Adipose tissue (tissue), 3 donors: ENCODE measurements at regions not wholly inside any gene's neighbourhood (a gene's known extent, or its start where the extent isn't known, plus 50 kb on each side); places are given as distances from the start of the nearest gene placed in this dataset.
"Not testable (repeated sequence)": the region's sequence is repeated elsewhere in the genome, so short reads cannot be mapped to it uniquely, and the experiment has no call there.

Source experiments
- H3K27ac ChIP-seq: one replicate; pipeline ENCODE4 v1.5.1; 2013; ENCODE audit warnings: low read depth, low read length
- WGBS, 3 donors: extraction: QIAGEN DNeasy Blood & Tissue Kit; methylation state at CpG; one replicate each; pipeline ENCODE4 v1.1.7; 2013; 5-methylcytosine and 5-hydroxymethylcytosine counted together
- donor health status: healthy with polysubstance abuse.
- donor health status: Bipolar disorder and iron deficiency.
- donor health status: healthy.

DNA sequence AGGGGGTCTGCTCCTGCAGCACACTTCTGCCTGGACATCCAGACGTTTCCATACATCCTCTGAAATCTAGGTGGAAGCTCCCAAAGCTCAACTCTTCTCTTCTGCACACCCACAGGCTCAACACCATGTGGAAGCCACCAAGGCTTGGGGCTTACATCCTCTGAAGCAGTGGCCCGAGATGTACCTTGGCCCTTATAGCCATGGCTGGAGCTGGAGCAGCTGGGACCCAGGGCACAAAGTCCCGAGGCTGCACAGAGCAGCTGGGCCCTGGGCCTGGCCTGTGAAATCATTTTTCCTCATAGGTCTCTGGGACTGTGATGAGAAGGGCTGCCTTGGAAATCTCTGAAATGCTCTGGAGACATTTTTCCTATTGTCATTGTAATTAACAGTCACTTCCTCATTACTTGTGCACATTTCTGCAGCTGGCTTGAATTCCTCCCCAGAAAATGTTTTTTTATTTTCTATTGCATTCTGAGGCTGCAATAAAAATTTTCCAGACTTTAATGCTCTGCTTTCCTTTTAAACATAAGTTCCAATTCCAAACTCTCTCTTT is 645.6 kb downstream of the RWDD3 start:
- WGBS, 3 donors: 56 to 70% (median 59%) methylated on average over 3 of the region's 3 CpGs

DNA sequence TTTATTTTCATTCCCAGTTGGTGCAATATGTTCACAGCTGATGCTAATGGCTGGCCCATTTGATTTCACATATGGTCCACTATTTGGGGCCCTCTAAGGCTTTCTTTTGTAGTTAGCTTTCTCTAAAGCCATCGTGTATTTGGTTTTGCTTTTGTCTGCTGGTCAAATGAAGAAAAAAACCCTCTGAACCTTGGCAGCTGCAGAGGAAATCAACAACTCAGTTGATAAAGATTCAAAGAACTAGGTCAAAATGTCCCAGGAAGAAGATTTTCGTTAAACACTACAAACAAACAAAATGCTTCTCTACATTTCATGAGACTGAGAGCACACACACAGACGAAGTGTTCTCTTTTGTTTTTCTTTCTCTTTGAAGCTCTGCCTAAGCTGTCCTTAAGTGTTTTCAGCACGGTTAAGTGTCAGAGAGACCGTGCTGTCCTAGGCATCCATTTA is 655.0 kb downstream of the RWDD3 start:
- no peak overlapping the region for H3K27ac ChIP-seq
- 10 to 30% (median 26%) methylated on average over 5 of the region's 5 CpGs for WGBS, 3 donors

More for the DNA sequence above, 645.6 kb downstream of the RWDD3 start:
- no peak overlapping the region for H3K27ac ChIP-seq

DNA sequence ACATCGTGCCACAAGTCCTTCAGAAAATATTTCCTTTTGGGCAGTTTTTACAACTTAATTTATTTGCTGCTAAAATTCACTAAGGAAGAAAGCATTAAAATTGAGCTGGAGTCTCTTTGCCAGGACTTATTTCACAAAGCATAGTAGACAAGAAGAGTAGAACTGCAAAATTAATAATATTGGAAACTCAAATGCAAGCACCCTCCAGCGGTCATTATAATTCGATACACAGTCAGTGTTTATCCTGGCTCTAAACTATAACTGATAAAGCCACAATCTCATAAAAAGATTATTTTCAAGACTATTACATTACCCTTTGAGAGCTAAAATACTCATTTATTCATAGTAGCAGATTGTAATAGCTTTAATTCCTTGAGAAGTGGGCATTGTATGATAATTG is 655.4 kb downstream of the RWDD3 start:
- H3K27ac ChIP-seq: no peak overlapping the region
- WGBS, 3 donors: 42 to 54% (median 48%) methylated on average over 3 of the region's 3 CpGs

DNA sequence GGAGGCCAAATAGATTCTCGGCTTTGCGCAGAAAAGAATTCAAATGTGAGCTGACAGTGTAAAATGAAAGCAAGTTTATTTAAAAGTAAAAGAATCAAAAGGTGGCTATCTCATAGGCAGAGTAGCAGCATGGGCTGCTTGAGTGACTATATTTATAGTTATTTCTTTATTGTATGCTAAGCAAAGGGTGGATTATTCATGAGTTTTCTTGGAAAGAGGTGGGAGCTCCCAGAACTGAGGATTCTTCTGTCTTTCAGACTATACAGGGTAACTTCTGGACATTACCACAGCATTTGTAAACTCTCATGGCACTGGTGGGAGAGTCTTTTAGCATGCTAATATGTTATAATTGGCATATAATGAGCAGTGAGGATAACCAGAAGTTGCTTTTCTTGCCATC is 659.9 kb downstream of the RWDD3 start:
- 90 to 93% (median 93%) methylated on average over 2 of the region's 2 CpGs for WGBS, 3 donors
- H3K27ac ChIP-seq: no peak overlapping the region

DNA sequence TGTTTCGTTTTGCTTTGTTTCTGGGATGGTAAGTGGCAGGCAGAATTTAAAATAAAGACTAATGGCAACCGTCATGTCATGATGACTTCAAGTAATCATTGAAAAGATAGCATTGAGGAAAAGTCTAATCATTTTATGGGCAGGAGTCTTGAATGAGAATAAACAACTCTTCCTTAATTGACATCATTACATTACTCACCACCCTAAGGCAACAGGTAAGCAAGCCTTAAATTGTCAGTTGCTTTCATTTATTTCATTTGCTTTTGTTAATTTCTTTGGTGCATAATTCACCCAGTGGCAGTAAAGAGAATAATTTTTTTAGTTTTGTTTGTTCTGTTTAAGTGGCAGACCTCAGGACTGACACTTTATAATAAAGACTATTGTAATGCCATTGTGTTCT is 669.0 kb downstream of the RWDD3 start:
- 71 to 81% (median 73%) methylated on average over 2 of the region's 2 CpGs for WGBS, 3 donors
- no peak overlapping the region for H3K27ac ChIP-seq

DNA sequence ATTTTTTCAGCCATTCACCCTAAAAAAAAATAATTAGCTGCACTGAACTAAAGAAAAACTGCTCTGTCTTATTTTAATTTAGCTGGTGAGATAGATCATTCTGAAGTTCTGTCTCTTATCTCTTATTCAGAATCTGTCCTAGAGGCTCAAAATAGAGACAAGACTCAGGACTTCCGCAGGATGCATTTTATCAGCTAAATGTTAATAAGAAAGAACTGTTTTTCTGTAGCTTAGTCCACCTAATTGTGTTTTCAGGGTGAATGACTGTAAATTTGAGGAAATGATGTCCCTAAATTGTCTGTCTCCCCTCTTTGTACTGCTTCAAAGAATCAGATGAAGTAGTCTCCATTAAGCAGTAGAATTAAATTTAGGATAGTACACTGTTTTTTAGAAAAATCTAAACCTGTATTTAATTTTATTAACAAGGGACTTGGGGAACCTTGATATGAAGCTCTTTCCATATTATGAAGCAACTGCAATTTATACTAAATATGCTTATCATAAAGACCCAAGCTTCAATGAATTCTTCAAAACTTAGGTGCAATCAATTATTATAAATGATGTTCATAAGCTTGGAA is 671.9 kb downstream of the RWDD3 start:
- 74 to 86% (median 76%) methylated on average over 1 of the region's 1 CpG for WGBS, 3 donors

DNA sequence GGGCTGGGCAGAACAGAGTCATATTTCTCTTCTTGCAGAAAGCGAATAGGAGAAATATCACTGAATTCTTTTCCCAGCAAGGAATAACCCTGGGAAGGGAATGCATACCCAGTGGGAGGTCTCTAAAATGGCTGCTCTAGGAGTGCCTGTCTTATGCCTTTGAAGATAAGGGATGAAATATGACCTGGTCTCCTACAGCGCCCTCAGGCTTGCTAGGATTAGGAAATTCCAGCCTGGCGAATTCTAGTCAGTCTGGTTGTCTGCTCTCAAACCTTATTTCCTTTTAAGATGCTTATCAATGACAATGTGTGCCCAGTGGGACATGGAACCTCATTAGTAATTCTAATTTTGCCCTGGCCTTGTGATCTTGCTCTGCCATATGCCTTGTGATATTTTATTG is 677.7 kb downstream of the RWDD3 start:
- 77 to 85% (median 78%) methylated on average over 3 of the region's 3 CpGs for WGBS, 3 donors
- H3K27ac ChIP-seq: not testable (repeated sequence)

More for the DNA sequence above, 671.9 kb downstream of the RWDD3 start:
- no peak overlapping the region for H3K27ac ChIP-seq

DNA sequence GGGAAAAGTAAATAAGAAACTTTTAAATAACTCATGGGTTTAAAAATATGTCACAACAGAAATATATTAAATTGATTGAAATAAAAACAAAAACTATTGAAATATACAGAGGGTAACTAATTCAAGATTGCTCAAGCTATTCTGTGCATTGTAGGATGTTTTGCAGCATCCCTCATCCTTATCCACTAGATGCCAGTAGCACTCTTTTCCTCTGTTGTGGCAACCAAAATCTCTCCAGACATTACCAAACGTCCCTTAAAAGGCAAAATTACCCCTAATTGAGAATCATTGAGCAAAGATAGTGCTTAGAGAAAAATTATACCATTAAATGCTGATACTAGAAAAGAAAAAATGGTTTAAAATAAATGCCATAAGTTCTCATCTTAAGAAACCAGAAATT is 682.6 kb downstream of the RWDD3 start:
- 6 to 13% (median 12%) methylated on average over 1 of the region's 1 CpG for WGBS, 3 donors
- H3K27ac ChIP-seq: no peak overlapping the region

DNA sequence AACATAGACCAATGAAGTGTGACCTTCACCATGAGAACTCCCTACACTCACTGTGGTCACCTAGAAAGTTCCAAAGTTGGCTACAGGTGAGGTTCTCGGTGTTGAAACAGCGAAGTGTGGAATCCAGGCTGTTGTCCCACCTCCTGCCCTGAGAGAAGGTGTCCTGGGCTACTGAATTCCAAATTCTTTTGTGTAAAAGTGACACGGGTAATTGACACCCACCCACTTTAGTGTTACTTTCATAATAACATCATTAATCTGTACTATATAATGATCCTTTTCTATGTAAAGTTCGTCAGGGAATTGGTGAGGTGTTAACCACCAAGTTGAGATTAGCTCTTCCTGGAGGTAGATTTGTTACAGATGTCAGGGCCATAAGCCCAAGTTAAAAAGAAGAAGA is 690.7 kb downstream of the RWDD3 start:
- WGBS, 3 donors: 82 to 90% (median 89%) methylated on average over 4 of the region's 4 CpGs
- H3K27ac ChIP-seq: no peak overlapping the region

DNA sequence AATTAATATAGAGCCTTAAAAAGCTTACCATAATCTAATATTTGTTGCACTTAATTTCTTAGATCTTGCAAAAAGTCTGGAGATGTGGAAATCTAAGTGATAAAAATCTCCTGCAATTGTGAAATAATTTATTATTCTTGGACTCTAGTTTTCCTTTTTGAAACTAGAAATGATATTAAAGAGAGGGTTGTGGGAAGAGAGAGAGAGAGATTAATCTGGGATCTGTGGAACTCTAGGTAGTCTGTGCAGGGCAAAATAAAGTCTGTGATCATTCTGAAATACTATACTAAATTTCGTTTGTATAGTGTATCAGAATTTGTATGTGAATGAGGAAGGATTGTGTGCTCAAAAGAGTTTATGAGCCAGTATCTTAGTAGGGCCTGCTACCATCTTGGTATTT is 692.3 kb downstream of the RWDD3 start:
- 43 to 70% (median 57%) methylated on average over 1 of the region's 1 CpG for WGBS, 3 donors
- H3K27ac ChIP-seq: no peak overlapping the region

DNA sequence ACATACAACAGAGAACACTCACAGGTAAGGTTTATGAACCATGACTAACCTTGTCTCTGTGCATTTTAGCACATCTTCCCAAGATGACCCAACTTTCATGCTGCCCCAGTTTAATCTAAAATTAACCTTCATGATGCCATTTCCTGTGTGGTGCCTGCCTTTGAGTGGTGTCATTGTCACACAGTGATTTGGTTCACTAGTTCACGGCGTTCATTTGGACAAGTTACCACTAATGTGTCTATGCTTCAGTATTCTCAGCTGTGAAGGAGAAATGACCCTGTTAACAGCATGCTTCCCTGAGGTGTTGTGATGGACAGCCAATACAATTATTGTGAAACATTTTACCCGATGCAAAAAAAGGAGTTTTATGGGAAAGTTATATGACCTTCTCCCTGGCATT is 693.1 kb downstream of the RWDD3 start:
- WGBS, 3 donors: 72 to 81% (median 77%) methylated on average over 3 of the region's 3 CpGs
- H3K27ac ChIP-seq: no peak overlapping the region

DNA sequence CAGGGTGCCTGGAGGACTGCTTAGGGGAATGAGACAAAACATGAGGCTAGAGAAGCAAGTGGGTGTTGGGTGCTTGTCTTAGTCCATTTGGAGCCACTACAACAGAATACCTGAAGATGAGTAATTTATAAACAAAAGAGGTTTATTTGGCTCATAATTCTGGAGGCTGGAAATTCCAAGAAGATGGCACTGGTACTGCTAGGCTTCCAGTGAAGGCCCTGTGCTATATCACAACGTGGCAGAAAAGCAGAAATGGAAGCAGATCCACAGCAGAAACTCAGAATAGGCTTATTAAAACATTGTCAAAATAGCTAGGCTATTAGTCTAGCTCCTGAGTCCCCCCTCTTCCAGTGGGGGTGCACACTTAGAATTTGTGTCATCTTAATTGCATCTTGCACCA is 701.7 kb downstream of the RWDD3 start:
- H3K27ac ChIP-seq: no peak overlapping the region
- 39 to 71% (median 46%) methylated on average over 1 of the region's 1 CpG for WGBS, 3 donors

DNA sequence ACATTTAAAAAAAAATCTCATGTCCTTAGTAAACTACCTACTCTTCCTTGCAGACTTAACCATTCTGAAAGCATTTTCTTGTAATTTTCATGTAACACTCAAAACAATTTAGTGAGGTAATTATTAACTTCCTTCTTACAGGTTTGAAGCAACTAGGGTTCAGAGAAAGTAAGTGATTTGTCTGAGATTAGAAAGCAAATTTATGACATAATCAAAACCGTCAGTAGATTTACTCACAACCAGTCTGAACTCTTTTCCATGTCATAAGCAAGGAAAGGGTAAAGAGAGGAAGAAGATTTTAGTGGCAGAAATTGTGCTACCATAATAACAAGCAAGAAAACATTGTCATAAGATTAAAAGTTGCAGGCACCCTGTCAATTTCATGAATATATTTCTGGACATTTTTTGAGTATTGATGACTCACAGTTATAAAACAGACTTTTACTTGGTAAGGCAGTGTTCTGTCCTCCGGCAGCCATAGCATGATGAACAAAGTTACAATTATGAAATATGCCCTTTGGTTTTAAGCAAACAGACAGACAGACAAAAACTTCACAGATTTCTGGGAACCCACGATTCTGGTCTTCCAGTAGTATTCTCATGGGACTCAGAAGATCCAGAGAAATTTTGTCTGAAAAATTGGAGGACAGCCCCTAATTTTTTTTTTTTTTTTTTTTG is 707.2 kb downstream of the RWDD3 start:
- 52 to 66% (median 55%) methylated on average over 3 of the region's 3 CpGs for WGBS, 3 donors
- no peak overlapping the region for H3K27ac ChIP-seq

DNA sequence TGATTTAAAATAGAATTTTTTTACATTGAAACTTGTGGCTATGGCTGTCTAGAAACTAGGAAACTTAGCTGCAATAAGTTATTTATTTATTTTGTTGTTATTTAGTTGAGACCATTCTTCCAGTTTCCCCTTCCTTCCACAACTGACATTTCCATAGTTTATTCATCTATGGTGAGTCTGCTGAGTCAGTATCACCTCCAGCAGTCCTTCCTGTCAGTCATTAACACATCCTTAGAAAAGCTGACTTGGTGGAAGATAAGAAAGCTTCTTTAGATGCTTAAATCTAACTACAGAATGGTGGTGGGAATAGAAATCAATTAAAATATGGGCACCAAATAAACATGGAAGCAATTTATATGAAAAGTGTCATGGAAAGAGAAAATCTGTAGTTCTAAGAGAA is 714.0 kb downstream of the RWDD3 start:
- no peak overlapping the region for H3K27ac ChIP-seq

DNA sequence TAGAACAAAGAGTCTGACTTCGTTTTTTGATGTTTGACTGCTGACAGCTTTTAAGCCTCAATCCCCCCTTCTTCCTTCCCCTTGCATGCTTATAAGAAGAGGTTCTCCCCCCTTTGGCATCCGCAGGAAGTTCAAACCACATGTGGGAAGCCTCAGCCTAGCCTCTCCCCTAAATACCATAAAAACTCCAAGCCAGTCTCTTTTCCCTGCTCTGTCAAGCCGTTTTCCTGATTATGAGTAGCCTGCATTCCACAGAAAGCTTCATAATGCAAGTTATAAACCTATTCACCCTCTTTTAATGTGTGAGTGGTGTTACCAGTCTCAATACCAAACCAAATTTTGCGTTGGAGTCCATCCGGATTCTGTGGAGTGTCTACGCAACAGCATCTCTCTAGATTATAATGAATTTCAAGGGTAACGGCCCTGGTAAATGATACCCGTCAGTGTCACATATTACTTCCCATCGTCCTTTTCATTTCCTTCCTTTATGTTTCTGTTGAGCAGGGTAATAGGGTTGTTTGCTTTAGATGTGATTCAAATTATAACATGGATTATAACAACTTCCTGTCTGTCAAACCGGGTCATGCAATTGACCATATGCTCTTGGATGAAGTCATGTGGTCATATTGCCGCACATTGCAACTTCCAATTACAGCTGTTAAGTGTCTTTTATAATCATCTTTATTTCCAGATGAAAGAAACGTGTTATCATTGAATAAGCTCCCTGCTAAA is 717.5 kb downstream of the RWDD3 start:
- H3K27ac ChIP-seq: no peak overlapping the region
- 32 to 61% (median 35%) methylated on average over 12 of the region's 12 CpGs for WGBS, 3 donors

DNA sequence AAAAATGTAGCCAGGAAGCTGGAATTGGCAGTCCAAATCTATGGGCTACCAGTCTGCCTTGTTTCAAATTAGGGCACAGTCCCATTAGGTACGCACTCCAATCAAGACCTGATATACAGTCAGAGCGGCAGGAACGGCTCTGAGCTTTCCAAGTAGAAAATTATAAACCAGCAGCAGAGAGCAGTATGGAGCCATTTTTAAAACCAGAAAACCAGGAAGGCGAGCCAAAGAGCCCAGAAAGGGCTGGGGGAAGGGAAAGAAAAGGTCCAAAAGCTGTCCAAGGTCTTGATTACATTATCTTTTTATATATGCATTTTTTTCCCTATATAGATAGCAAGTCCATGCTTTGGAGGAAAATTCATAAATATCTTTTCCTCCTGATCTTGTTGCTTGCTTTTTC is 719.0 kb downstream of the RWDD3 start:
- WGBS, 3 donors: 7 to 14% (median 14%) methylated on average over 4 of the region's 4 CpGs
- H3K27ac ChIP-seq: no peak overlapping the region

DNA sequence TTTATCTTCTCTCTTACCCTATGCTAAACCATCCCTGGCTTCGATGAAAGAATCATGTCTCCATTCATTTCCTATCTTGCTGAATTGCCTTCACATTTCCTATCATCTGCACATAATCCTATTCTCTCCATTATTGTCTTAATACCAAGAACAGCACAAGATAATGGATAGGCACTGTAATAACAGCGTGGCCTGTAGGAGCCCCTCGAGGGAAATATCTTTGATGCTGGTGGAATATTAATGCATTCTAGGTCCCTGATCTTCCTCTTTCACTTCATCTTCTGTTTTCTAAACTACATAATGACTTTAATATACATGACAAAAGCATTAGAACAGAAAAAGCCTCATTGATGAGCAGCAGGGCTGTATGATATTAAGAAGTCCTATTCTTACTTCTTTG is 720.6 kb downstream of the RWDD3 start:
- no peak overlapping the region for H3K27ac ChIP-seq
- 79 to 84% (median 80%) methylated on average over 3 of the region's 3 CpGs for WGBS, 3 donors

DNA sequence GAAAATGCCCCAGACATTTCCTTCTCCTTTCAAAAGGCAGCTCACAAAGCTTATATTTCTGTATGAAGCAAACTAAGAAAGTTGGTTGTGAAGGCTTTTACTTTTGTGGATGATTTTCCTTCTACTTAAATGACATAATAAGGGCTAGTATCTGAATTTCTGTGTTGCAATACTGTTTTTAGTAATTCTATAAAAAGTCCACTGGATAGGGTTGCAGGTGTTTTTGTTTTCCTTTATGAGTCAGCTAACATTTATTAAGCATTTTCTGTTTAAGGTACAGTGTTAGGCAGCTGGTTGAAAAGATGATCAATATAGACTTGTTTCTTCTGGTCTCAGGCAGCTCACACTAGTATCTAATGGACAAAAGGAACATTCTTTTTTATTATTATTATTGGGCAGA is 722.2 kb downstream of the RWDD3 start:
- H3K27ac ChIP-seq: no peak overlapping the region

DNA sequence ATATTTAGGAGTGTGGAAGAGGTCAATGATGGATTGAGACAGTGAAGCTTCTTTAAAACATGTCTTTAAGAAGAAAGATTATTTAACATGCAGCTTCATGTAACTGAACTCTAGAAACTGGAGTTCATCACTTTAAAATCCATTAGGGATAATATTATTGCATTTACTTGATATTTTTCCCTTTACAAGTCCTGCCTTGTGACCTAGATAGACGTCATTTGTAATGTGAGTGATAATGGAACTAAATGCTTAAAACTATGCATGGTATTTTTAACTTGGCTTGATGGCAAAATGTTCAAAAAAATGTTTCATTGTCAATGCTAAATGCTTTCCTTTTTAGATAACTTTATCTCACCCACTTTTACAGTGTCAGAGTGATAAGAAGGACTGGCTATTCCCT is 723.7 kb downstream of the RWDD3 start:
- 20 to 45% (median 38%) methylated on average over 1 of the region's 1 CpG for WGBS, 3 donors

DNA sequence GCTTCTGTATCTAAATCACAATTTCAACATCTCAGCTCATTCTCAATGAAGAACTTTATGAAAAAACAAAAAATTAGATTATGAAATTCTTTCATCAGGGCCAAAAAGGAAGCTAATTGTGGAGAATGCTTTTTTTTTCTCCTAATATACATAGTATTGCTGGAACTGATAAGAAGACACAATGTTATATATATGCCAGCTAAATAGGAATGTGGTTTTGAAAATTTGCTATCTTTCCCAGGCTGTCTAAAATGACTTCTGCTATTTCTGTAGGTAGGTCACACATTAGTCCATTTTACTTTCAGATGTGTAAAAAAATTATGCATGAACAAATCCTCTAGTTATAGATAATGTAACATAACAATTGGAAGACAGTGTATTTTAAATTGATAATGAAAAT is 732.9 kb downstream of the RWDD3 start:
- H3K27ac ChIP-seq: no peak overlapping the region

More for the DNA sequence above, 723.7 kb downstream of the RWDD3 start:
- H3K27ac ChIP-seq: no peak overlapping the region
